HG02759 (cell line): ENCODE measurements at regions not wholly inside any gene's neighbourhood (a gene's known extent, or its start where the extent isn't known, plus 50 kb on each side); places are given as distances from the start of the nearest gene placed in this dataset.

Source experiments
- ATAC-seq: cut with Tn5 transposase; IDR thresholded peaks from one replicate; pipeline ENCODE4 v1.9.1; 2021; ENCODE audit warnings: mild to moderate bottlenecking, moderate library complexity; ENCODE audit not compliant: unreplicated experiment

GRCh38 chr18:76647322-76647721 is 152.3 kb upstream of the ZNF516 start:
- ATAC-seq = no peak

- ATAC-seq = no peak
These were observed 149.5 kb upstream of the ZNF516 start for GRCh38 chr18:76644580-76644979.

GRCh38 chr18:76643996-76644395 is 149.0 kb upstream of the ZNF516 start:
- ATAC-seq = no peak

GRCh38 chr18:76643199-76643598 is 148.2 kb upstream of the ZNF516 start:
- no peak for ATAC-seq

- ATAC-seq = no peak
These were observed 145.4 kb upstream of the ZNF516 start for GRCh38 chr18:76640438-76640837.

- ATAC-seq = no peak
These were observed 139.5 kb upstream of the ZNF516 start for GRCh38 chr18:76634564-76634963.

- no peak for ATAC-seq
These were observed 138.7 kb upstream of the ZNF516 start for GRCh38 chr18:76633588-76634269.

- no peak for ATAC-seq
These were observed 132.4 kb upstream of the ZNF516 start for GRCh38 chr18:76627444-76627843.

- no peak for ATAC-seq
These were observed 131.9 kb upstream of the ZNF516 start for GRCh38 chr18:76626991-76627390.

GRCh38 chr18:76622651-76623050 is 127.6 kb upstream of the ZNF516 start:
- ATAC-seq = no peak

GRCh38 chr18:76621782-76622495 is 126.9 kb upstream of the ZNF516 start:
- ATAC-seq = no peak

- ATAC-seq = no peak
These were observed 126.2 kb upstream of the ZNF516 start for GRCh38 chr18:76621226-76621625.

GRCh38 chr18:76620321-76621170 is 125.5 kb upstream of the ZNF516 start:
- peak; percentile 93 for ATAC-seq

GRCh38 chr18:76619621-76620315 is 124.7 kb upstream of the ZNF516 start:
- peak; percentile 43 for ATAC-seq

GRCh38 chr18:76619261-76619620 is 124.2 kb upstream of the ZNF516 start:
- no peak for ATAC-seq

GRCh38 chr18:76618721-76619120 is 123.7 kb upstream of the ZNF516 start:
- no peak for ATAC-seq

- ATAC-seq = no peak
These were observed 121.3 kb upstream of the ZNF516 start for GRCh38 chr18:76616373-76616772.

GRCh38 chr18:76615065-76615733 is 120.2 kb upstream of the ZNF516 start:
- no peak for ATAC-seq

GRCh38 chr18:76613755-76614120 is 118.7 kb upstream of the ZNF516 start:
- no peak for ATAC-seq

- ATAC-seq = no peak
These were observed 118.2 kb upstream of the ZNF516 start for GRCh38 chr18:76613053-76613754.
